Eye (tissue), 1 donor: ENCODE measurements at regions not wholly inside any gene's neighbourhood (a gene's known extent, or its start where the extent isn't known, plus 50 kb on each side); places are given as distances from the start of the nearest gene placed in this dataset.
A peak's percentile ranks its signal among the peaks of the same experiment; 100 is the strongest.

Experiments used
- DNase-seq: peaks from one replicate; pipeline ENCODE4 v3.0.0-alpha.2; 2015

- DNase-seq = peak; percentile 84
Observed at GRCh38 chr2:120441744-120442471, 96.0 kb downstream of the INHBB start.

- no peak for DNase-seq
Observed at GRCh38 chr2:120442541-120442922, 96.6 kb downstream of the INHBB start.

- peak; percentile 58 for DNase-seq
Observed at GRCh38 chr2:120442923-120443571, 97.1 kb downstream of the INHBB start.

GRCh38 chr2:120443946-120444345 lies 98.0 kb downstream of the INHBB start:
- DNase-seq = no peak

- no peak for DNase-seq
Observed at GRCh38 chr2:120444691-120445240, 98.8 kb downstream of the INHBB start.

- DNase-seq = no peak
Observed at GRCh38 chr2:120445449-120446143, 99.7 kb downstream of the INHBB start.

GRCh38 chr2:120446236-120447126 lies 100.5 kb downstream of the INHBB start:
- DNase-seq = no peak

GRCh38 chr2:120447127-120447785 lies 101.3 kb downstream of the INHBB start:
- DNase-seq = no peak

GRCh38 chr2:120448436-120448835 lies 102.5 kb downstream of the INHBB start:
- no peak for DNase-seq

- DNase-seq = no peak
Observed at GRCh38 chr2:120448961-120449810, 103.2 kb downstream of the INHBB start.

GRCh38 chr2:120450196-120450820 lies 104.4 kb downstream of the INHBB start:
- no peak for DNase-seq

- no peak for DNase-seq
Observed at GRCh38 chr2:120451334-120451733, 105.4 kb downstream of the INHBB start.

GRCh38 chr2:120452131-120452530 lies 106.2 kb downstream of the INHBB start:
- no peak for DNase-seq

- DNase-seq = no peak
Observed at GRCh38 chr2:120452945-120453634, 107.2 kb downstream of the INHBB start.

- DNase-seq = no peak
Observed at GRCh38 chr2:120453635-120453998, 107.7 kb downstream of the INHBB start.

GRCh38 chr2:120454654-120455385 lies 108.9 kb downstream of the INHBB start:
- no peak for DNase-seq

GRCh38 chr2:120455390-120455789 lies 109.5 kb downstream of the INHBB start:
- DNase-seq = no peak

GRCh38 chr2:120456867-120457266 lies 110.9 kb downstream of the INHBB start:
- no peak for DNase-seq

GRCh38 chr2:120460511-120460910 lies 114.6 kb downstream of the INHBB start:
- DNase-seq = no peak
